IPS DF 4.7 (cell line): ENCODE measurements at regions not wholly inside any gene's neighbourhood (a gene's known extent, or its start where the extent isn't known, plus 50 kb on each side); places are given as distances from the start of the nearest gene placed in this dataset.
A peak's percentile ranks its signal among the peaks of the same experiment; 100 is the strongest.

ENCODE experiments used
- DNase-seq: peaks from one replicate; pipeline ENCODE4 v3.0.0-alpha.2; 2013; ENCODE audit warnings: low spot score; ENCODE audit errors: extremely low read depth

GRCh38 chr9:13491493-13492424 lies 212.3 kb upstream of the MPDZ start:
- peak; percentile 80 for DNase-seq

DNA sequence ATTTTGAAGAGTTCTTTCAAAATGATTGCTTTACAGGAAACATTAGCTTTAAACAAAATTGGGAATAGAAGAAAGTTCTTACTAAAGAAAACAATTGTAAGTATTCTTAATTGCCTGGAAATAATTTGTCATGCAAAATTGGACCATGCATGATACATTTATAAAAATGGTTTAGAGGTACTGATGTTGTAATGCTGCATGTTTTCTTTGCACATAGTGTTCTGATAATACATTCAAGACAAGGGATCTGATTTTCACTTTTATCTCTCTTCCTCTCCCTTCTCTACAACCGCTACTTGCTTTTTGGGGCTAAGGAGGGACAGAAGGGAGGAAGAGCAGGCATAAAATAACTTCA lies 211.6 kb upstream of the MPDZ start:
- DNase-seq: no peak

GRCh38 chr9:13487936-13488335 lies 208.4 kb upstream of the MPDZ start:
- DNase-seq: no peak

GRCh38 chr9:13487498-13487897 lies 208.0 kb upstream of the MPDZ start:
- DNase-seq: no peak

- DNase-seq: no peak
Measured at GRCh38 chr9:13487071-13487470, 207.6 kb upstream of the MPDZ start.

DNA sequence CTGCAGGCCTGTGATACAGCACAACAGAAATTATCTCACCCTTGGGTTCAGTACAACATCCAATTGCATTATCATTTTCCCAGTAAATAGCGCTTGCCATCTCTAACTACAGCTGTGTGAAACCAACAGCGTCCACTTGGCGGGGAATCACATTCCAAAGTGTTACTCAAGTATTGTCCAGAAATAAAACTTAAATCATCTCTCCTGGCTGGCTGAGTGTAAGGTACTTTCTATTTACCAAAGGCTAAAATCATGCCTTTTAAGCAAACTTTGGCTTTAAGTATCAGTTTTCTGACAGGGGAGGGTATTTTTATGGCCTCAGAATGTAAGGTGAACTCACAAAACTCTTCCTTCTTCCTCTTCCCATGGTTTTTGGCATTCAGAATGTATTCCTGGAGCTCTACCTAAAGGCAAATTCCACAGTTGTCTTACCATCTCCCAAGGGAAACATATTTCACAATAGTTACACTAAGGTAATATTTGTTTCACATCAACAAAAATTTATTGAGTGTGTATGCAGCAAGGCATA lies 205.6 kb upstream of the MPDZ start:
- DNase-seq: no peak

DNA sequence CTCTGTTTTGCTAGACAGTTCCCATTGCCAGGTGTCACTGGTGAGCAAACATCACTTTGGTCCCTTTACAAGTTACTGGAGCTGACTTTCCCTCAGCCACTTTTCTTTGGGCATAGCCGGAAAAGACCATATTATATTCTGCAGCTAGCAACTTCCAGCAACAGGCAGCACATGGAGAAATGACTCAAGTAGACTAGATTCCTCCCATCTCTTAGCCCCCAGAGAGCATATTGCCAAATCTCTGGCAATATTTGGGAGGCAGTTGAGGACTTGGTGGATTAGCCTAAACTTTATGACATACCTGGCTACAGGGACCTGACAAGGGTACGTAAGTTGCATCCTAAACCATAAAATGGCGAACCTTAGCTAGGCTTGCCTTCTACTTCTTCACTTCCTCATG lies 204.7 kb upstream of the MPDZ start:
- no peak for DNase-seq

DNA sequence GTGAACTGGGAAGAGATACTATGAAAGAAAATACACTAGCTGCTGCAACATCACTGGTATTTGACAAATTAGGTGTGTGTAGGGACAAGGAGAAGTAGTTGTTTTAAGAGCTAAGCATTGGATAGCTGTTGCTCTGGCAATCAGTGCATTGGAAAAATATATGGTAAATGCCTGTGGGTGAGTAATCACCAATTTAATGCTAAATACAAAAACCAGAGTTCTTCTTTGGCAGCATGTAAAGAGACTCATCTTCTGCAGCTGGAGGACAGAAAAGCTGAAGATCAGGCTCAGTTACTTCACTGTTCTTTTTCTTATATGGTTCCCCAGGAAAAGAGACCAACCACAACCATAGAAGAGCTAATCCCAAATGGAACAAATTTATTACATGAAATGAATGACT lies 201.8 kb upstream of the MPDZ start:
- DNase-seq: no peak

DNA sequence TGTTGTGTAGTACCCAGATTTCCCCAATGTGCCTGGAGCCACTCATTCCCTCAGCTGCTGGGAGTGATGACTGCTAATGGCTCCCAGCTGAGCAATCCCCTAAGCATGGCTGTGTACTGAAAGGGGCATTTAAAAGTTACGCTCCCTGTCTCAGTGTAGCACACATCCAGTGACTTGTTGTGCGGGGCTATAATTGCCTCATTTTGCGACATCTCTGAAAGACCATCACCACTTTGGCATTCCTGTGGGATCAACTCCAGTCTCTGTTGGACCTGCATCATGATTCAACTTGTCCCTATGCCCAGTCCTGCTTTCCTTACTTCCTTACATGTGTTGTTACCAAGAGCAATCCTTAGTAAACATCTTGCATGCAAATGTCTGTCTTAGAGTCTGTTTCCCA lies 201.2 kb upstream of the MPDZ start:
- no peak for DNase-seq

DNA sequence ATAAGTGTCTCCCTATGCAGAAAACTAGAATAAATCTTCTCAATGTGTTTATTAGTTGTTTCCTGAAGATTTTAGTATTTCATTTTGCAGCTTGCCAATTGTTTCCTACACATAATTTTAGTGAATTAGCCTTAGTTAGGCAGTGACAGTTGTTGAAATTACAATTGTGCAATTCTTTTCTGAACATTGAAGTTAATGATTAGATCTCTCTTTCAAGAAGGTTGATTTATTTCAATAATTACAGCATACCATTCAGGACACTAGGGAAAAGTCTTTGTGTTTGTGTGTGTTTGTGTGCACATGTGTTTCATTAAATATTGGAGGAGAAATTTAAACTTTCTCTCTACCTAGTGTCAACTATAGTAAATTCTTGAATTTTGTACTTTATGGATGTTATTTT lies 199.6 kb upstream of the MPDZ start:
- DNase-seq: no peak

DNA sequence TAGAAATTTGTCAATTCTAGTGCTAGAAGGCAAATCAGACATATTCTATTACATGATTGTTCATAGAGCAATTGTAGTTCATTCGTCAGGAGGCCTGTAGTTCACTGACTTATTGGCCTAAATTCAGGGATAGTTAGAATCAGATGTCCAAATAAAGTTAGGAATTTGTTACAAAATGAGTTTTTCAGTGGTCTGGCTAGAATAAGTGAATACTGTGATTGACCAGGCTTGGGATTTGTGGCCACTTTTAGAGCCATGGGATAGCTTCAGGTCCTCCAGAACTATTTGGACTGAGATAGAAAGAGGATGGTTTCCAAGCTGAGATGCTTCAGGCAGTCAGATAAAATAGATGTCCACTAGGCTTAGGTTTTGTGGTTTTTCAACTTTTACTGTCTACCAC lies 199.1 kb upstream of the MPDZ start:
- no peak for DNase-seq

- no peak for DNase-seq
Measured at GRCh38 chr9:13478160-13478559, 198.7 kb upstream of the MPDZ start.

GRCh38 chr9:13470836-13471235 lies 191.3 kb upstream of the MPDZ start:
- no peak for DNase-seq

DNA sequence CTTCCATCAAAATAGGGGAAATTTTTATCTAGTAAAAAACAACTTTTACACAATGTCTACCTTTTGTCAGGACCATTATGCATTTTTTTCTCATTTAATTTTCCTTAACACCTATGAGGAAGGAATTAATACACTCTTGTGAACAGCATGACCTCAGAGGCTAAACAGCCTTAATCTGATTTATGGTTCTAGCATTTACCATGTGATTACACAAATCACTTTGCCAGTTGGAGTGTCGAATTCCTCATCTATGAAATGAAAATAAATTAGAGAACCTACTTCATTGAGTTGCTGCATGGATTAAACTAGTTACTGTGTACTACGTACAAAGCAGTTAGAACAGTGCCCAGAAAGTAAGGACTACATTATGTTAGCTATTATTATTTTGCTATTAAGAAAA lies 187.7 kb upstream of the MPDZ start:
- no peak for DNase-seq

DNA sequence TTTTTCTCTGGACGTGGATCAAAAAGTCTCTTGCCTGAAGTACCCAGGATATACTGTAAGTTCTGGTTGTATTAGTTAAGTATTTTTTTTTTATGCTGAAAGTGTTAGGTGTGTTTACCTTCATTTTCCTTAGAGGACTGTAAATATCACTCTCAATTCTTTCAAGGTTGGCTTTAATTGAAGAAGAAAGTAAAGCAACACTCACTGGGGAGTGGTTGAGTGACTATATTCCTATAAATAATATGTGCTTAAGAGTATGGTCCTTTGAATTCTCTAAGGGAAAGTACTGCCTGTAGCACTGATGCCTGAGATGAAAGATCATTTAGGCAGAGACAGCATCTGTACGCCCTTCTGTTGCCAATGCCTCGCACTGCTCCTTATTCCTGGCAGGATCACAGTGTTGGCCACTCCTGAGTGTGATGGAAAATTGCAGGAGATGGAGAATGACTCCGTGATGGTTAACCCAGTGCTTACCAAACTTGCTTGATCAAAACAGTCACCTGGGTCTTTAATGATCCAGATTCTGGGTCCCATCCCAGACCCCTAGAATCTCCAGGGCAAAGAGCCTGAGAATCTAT lies 182.0 kb upstream of the MPDZ start:
- DNase-seq: no peak

DNA sequence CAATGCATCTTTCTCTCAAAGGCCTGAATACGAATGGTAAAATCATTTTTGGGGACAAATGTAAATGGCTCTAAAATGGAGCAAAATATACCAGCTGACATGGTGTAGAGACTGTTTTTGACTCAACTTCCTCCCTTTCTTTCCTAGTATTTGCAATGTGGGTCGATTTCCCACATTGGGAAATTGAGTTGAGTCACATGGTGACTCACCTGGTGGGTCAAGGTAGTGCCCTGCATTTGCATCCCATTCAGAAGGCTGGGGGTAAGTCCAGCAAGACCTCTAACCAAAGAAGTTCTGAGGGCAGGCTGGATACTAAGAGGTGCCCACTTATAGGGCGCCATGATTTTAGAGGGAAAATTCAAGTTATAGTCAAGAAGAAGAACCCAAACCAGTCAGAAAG lies 179.6 kb upstream of the MPDZ start:
- DNase-seq: no peak

- DNase-seq: no peak
Measured at GRCh38 chr9:13457795-13458194, 178.3 kb upstream of the MPDZ start.

DNA sequence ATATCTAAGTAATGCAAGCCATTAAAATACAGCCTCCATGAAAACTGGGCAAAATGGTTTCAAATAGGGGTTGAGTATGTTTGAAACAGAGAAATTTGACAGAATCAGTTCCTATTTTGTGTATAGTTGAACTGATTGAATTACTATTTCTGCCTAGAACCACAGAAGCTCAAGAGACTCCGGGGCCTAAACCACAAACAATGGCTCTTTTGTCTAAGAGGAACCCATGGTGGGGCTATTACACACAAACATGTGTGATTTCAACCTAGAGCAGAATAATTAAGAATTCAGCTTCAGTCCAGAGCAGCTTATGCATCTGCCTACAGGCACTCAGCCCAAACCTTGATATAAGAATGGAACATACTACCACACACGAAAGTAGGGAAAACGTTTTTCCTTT lies 171.2 kb upstream of the MPDZ start:
- no peak for DNase-seq

- DNase-seq: no peak
Measured at GRCh38 chr9:13448482-13448881, 169.0 kb upstream of the MPDZ start.

- no peak for DNase-seq
Measured at GRCh38 chr9:13447843-13448422, 168.4 kb upstream of the MPDZ start.

DNA sequence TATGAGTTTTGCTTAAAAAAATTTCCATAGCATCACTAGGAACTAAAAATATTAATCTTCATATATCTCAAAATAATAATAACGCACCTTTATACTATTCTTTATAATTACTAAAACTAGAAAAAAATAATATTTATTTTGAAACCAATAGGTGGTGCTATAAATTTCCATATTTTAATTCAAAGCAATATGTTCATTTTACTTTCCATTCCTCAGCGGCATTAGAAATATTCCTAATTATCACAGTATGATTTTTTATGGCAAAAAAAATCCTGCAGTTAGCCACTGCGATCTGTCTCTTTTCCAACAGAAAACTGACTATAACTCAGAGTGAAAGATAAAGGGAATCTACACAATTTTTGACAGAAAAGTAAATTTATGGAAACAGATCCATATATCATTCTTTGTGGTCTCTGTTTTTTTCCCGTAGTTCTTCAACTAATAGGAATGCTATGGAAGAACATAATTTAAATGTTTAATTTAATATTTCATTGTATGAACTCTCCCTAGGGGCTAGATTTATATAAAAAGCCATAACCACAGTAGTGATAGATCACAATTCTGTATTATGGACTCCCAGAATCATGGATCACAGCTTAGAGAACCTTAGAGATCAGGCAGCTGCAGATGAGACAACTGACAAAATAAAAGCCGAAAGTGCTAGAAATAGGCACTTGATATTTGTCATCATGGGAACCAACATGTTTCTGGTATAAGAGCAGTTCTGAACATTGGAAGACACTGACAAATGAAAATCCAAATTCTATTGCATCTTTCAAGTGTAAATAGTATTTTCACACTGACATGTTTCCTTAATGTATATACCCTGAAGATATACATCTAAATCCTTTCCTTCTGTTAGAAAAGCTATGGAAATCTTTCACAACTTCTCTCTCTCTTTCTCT lies 167.7 kb upstream of the MPDZ start:
- DNase-seq: no peak
